ENCODE measurements at regions not wholly inside any gene's neighbourhood (a gene's known extent, or its start where the extent isn't known, plus 50 kb on each side); places are given as distances from the start of the nearest gene placed in this dataset.

DNA sequence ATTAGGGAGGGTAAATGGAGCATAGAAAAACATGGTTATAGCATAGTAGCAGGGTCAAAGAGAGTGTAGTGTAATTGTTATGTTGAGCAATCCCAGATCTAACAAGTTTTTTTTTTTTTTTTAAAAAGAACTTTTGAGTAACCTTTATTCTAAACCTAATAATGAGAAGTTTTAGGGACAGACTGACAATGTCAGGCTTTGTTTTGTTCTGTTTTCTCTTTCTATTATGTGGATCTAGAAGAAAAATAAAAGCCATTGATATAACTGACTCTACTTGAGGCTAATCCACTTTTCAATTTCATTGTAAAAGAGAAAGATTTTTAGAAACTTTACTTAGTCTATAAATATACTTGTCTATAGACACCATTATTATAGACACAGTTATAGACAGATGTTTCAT, 200.0 kb downstream of the FAM170A start:
- Histone ChIP-seq H3K4me1 (ENCODE audit: control insufficient read depth in 1 of 2, insufficient read depth in 2 of 2, low read length in 2 of 2) (no peaks in the 10 kb centered on the region), H2AFZ (ENCODE audit: insufficient read depth, low read depth, low read length, poor library complexity, severe bottlenecking) (no peak overlapping the region), H3K9ac (ENCODE audit: insufficient read depth, low read length, poor library complexity, severe bottlenecking) (no peak overlapping the region), H3K79me2 (ENCODE audit: insufficient read depth, low read length) (no peaks in the 10 kb centered on the region), H3K9me3 (replicated peaks in 1 of 2; ENCODE audit: control insufficient read depth in 1 of 2, insufficient read depth in 1 of 2, low read length in 2 of 2) (no peaks in the 10 kb centered on the region), H3K27ac (ENCODE audit: low read depth in 1 of 2, low read length in 2 of 2) (no peak overlapping the region), H3K27me3 (ENCODE audit: control insufficient read depth in 2 of 2, insufficient read depth in 2 of 2, low read length in 2 of 2) (no peaks in the 10 kb centered on the region), H3K4me2 (replicated peaks; ENCODE audit: extremely low read depth, low read length, poor library complexity, severe bottlenecking) (no peak overlapping the region), H3K4me3 (replicated peaks in 1 of 3; ENCODE audit: low read depth in 2 of 3, low read length in 3 of 3) (no peak overlapping the region), H4K20me1 (ENCODE audit: insufficient read depth, low read length) (no peaks in the 10 kb centered on the region), H3K36me3 (replicated peaks in 1 of 2; ENCODE audit: control insufficient read depth in 1 of 2, insufficient read depth in 2 of 2, low read length in 2 of 2) (no peaks in the 10 kb centered on the region)
- intact Hi-C loops (cut with micrococcal nuclease): no loop called here
- Mint-ChIP-seq H3K9me3 (peaks cover 0 to 3% (median 0%) of the 10 kb centered on the region in 7 donors), H3K27ac (no peak overlapping the region), H3K36me3 (no peaks in the 10 kb centered on the region), H3K4me3 (no peak overlapping the region), H3K27me3 (ENCODE audit: low read depth in 3 of 3) (peaks cover 0 to 2% (median 0%) of the 10 kb centered on the region in 3 donors), H3K4me1 (no peaks in the 10 kb centered on the region)
- no peak for TF ChIP-seq CTCF (IDR thresholded peaks at IDR 0.05)
- no peak for DNase-seq

DNA sequence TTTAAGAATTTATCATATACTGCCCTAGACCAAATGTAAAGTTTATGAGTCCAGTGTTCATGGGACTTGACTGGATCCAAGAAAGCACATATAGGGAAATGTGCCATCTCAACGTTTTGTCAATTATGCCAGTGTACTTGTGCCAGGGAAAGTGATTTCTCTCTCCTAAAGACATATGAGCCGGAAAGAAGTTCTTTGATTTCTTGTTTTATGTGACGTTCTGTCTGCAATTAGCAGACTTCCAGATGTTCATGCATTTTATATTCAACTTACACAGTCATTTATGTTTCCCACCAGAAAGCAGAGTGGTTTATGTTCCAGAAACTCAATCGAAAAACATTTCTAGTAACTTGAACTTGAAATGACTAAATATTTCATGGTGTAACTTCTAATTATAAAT, 203.8 kb downstream of the FAM170A start:
- Mint-ChIP-seq H3K27ac (no peak overlapping the region), H3K4me1 (no peaks in the 10 kb centered on the region), H3K36me3 (no peaks in the 10 kb centered on the region), H3K27me3 (ENCODE audit: low read depth in 3 of 3) (peaks cover 0 to 2% (median 0%) of the 10 kb centered on the region in 3 donors), H3K4me3 (no peak overlapping the region), H3K9me3 (peaks cover 0 to 5% (median 3%) of the 10 kb centered on the region in 7 donors)
- Histone ChIP-seq H4K20me1 (ENCODE audit: insufficient read depth, low read length) (no peaks in the 10 kb centered on the region), H3K9ac (ENCODE audit: insufficient read depth, low read length, poor library complexity, severe bottlenecking) (no peak overlapping the region), H3K27ac (ENCODE audit: low read depth in 1 of 2, low read length in 2 of 2) (no peak overlapping the region), H3K9me3 (replicated peaks in 1 of 2; ENCODE audit: control insufficient read depth in 1 of 2, insufficient read depth in 1 of 2, low read length in 2 of 2) (no peaks in the 10 kb centered on the region), H3K36me3 (replicated peaks in 1 of 2; ENCODE audit: control insufficient read depth in 1 of 2, insufficient read depth in 2 of 2, low read length in 2 of 2) (no peaks in the 10 kb centered on the region), H3K4me2 (replicated peaks; ENCODE audit: extremely low read depth, low read length, poor library complexity, severe bottlenecking) (no peak overlapping the region), H3K27me3 (ENCODE audit: control insufficient read depth in 2 of 2, insufficient read depth in 2 of 2, low read length in 2 of 2) (no peaks in the 10 kb centered on the region), H3K79me2 (ENCODE audit: insufficient read depth, low read length) (no peaks in the 10 kb centered on the region), H3K4me3 (replicated peaks in 1 of 3; ENCODE audit: low read depth in 2 of 3, low read length in 3 of 3) (no peak overlapping the region), H3K4me1 (ENCODE audit: control insufficient read depth in 1 of 2, insufficient read depth in 2 of 2, low read length in 2 of 2) (no peaks in the 10 kb centered on the region), H2AFZ (ENCODE audit: insufficient read depth, low read depth, low read length, poor library complexity, severe bottlenecking) (no peak overlapping the region)
- no peak for DNase-seq
- no peak for TF ChIP-seq CTCF (IDR thresholded peaks at IDR 0.05)
- no CpG with 5 or more reads among the region's 4 CpGs for whole genome bisulfite sequencing (ENCODE audit: insufficient coverage)
- intact Hi-C loops (cut with micrococcal nuclease): no loop called here
